ENCODE measurements at regions not wholly inside any gene's neighbourhood (a gene's known extent, or its start where the extent isn't known, plus 50 kb on each side); places are given as distances from the start of the nearest gene placed in this dataset.

- Histone ChIP-seq H3F3A (replicated peaks; ENCODE audit: insufficient read depth) (no peaks in the 10 kb centered on the region), H2AFZ (ENCODE audit: low read depth) (no peak overlapping the region), H3K36me3 (replicated peaks in 1 of 2; ENCODE audit: control insufficient read depth in 1 of 2, insufficient read depth in 2 of 2, low read length in 1 of 2) (no peaks in the 10 kb centered on the region), H3K4me2 (no peak overlapping the region), H3K4me3 (ENCODE audit: low read depth in 2 of 2, low read length in 1 of 2) (no peak overlapping the region), H3K27ac (ENCODE audit: low read depth in 2 of 2, low read length in 1 of 2) (no peak overlapping the region), H3K9ac (no peak overlapping the region), H3K9me2 (no peaks in the 10 kb centered on the region), H3K79me2 (ENCODE audit: insufficient read depth) (no peaks in the 10 kb centered on the region), H3K9me3 (no peaks in the 10 kb centered on the region), H3K4me1 (ENCODE audit: control insufficient read depth in 1 of 2, insufficient read depth in 2 of 2, low read depth in 1 of 2, low read length in 1 of 2) (no peaks in the 10 kb centered on the region), H4K20me1 (ENCODE audit: insufficient read depth) (no peaks in the 10 kb centered on the region), H3K27me3 (ENCODE audit: insufficient read depth) (no peaks in the 10 kb centered on the region)
- ChIA-PET POLR2A (no interaction called here), CTCF (no interaction called here)
- WGBS (ENCODE audit: low lambda C conversion rate): 11% methylated on average over 1 of the region's 1 CpG
- DNase-seq: no peak
- TF ChIP-seq, protein P1, sequence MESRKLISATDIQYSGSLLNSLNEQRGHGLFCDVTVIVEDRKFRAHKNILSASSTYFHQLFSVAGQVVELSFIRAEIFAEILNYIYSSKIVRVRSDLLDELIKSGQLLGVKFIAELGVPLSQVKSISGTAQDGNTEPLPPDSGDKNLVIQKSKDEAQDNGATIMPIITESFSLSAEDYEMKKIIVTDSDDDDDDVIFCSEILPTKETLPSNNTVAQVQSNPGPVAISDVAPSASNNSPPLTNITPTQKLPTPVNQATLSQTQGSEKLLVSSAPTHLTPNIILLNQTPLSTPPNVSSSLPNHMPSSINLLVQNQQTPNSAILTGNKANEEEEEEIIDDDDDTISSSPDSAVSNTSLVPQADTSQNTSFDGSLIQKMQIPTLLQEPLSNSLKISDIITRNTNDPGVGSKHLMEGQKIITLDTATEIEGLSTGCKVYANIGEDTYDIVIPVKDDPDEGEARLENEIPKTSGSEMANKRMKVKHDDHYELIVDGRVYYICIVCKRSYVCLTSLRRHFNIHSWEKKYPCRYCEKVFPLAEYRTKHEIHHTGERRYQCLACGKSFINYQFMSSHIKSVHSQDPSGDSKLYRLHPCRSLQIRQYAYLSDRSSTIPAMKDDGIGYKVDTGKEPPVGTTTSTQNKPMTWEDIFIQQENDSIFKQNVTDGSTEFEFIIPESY (IDR thresholded peaks at IDR 0.05; ENCODE audit: borderline replicate concordance, low read depth): no peak
- no peak for TF ChIP-seq NRF1 (IDR thresholded peaks at IDR 0.05; ENCODE audit: low read depth, low read length)
- TF ChIP-seq, protein P2, sequence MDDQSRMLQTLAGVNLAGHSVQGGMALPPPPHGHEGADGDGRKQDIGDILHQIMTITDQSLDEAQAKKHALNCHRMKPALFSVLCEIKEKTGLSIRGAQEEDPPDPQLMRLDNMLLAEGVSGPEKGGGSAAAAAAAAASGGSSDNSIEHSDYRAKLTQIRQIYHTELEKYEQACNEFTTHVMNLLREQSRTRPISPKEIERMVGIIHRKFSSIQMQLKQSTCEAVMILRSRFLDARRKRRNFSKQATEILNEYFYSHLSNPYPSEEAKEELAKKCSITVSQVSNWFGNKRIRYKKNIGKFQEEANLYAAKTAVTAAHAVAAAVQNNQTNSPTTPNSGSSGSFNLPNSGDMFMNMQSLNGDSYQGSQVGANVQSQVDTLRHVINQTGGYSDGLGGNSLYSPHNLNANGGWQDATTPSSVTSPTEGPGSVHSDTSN (IDR thresholded peaks at IDR 0.05): no peak
- TF ChIP-seq IRF3 (IDR thresholded peaks at IDR 0.05; ENCODE audit: low read depth, low read length): no peak
- TF ChIP-seq POLR2AphosphoS5 (IDR thresholded peaks at IDR 0.05; ENCODE audit: low read depth, low read length): no peak
- TF ChIP-seq RAD21 (IDR thresholded peaks at IDR 0.05; ENCODE audit: low read length): no peak
- TF ChIP-seq NFIC (IDR thresholded peaks at IDR 0.05; ENCODE audit: borderline replicate concordance): no peak
- no peak for TF ChIP-seq EP300 (IDR thresholded peaks at IDR 0.05; ENCODE audit: borderline replicate concordance in 1 of 2, low read depth in 1 of 2, low read length in 1 of 2)
- no peak for TF ChIP-seq FOXM1 (IDR thresholded peaks at IDR 0.05; ENCODE audit: low read depth)
- TF ChIP-seq MXI1 (IDR thresholded peaks at IDR 0.05; ENCODE audit: low read depth, low read length): no peak
- no peak for TF ChIP-seq RCOR1 (IDR thresholded peaks at IDR 0.05; ENCODE audit: low read length)
These were observed 314.8 kb downstream of the PCDH17 start for GRCh38 chr13:57946361-57946760.

DNA sequence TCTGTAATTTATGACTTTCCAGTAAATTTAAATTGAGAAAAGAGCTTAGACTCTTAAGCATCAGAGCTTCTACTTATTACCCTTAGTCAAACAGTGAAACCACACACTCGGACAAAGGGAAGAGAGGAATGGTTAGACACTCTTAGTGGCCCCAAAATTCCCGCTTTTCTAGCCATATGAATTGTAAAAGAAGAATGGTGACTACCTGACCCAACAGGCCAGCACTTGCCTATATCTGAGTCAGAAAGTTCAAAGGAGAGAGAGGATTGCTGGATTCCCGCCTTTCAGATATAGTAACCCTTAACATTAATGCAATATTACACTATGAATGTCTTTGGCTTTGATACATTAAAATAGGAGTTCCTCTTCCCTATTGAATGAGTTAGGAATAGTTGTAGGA is 317.3 kb downstream of the PCDH17 start:
- no peaks in the 10 kb centered on the region for H3K9me3 ChIP-seq
- WGBS (ENCODE audit: low lambda C conversion rate): 28% methylated on average over 3 of the region's 3 CpGs
- H3K27ac ChIP-seq (ENCODE audit: low read depth in 2 of 2, low read length in 1 of 2): no peak overlapping the region
- H3K79me2 ChIP-seq (ENCODE audit: insufficient read depth): no peaks in the 10 kb centered on the region
- no peak overlapping the region for H3K4me3 ChIP-seq (ENCODE audit: low read depth in 2 of 2, low read length in 1 of 2)
- H3K4me1 ChIP-seq (ENCODE audit: control insufficient read depth in 1 of 2, insufficient read depth in 2 of 2, low read depth in 1 of 2, low read length in 1 of 2): no peaks in the 10 kb centered on the region
- no peak overlapping the region for H3K9ac ChIP-seq
- H3K9me2 ChIP-seq: no peaks in the 10 kb centered on the region
- ChIA-PET CTCF (no interaction called here), POLR2A (no interaction called here)
- no peaks in the 10 kb centered on the region for H3K27me3 ChIP-seq (ENCODE audit: insufficient read depth)
- H3F3A ChIP-seq (replicated peaks; ENCODE audit: insufficient read depth): no peaks in the 10 kb centered on the region
- no peak overlapping the region for H3K4me2 ChIP-seq
- H3K36me3 ChIP-seq (replicated peaks in 1 of 2; ENCODE audit: control insufficient read depth in 1 of 2, insufficient read depth in 2 of 2, low read length in 1 of 2): no peaks in the 10 kb centered on the region
- no peak for DNase-seq
- no peaks in the 10 kb centered on the region for H4K20me1 ChIP-seq (ENCODE audit: insufficient read depth)
- H2AFZ ChIP-seq (ENCODE audit: low read depth): no peak overlapping the region
- TF ChIP-seq USF1 (IDR thresholded peaks at IDR 0.05; ENCODE audit: borderline replicate concordance, low read depth): no peak
- TF ChIP-seq TCF12 (IDR thresholded peaks at IDR 0.05): no peak
- no peak for TF ChIP-seq FOXJ3 (CRISPR knock-in tag; IDR thresholded peaks at IDR 0.05)
- TF ChIP-seq, protein P3, sequence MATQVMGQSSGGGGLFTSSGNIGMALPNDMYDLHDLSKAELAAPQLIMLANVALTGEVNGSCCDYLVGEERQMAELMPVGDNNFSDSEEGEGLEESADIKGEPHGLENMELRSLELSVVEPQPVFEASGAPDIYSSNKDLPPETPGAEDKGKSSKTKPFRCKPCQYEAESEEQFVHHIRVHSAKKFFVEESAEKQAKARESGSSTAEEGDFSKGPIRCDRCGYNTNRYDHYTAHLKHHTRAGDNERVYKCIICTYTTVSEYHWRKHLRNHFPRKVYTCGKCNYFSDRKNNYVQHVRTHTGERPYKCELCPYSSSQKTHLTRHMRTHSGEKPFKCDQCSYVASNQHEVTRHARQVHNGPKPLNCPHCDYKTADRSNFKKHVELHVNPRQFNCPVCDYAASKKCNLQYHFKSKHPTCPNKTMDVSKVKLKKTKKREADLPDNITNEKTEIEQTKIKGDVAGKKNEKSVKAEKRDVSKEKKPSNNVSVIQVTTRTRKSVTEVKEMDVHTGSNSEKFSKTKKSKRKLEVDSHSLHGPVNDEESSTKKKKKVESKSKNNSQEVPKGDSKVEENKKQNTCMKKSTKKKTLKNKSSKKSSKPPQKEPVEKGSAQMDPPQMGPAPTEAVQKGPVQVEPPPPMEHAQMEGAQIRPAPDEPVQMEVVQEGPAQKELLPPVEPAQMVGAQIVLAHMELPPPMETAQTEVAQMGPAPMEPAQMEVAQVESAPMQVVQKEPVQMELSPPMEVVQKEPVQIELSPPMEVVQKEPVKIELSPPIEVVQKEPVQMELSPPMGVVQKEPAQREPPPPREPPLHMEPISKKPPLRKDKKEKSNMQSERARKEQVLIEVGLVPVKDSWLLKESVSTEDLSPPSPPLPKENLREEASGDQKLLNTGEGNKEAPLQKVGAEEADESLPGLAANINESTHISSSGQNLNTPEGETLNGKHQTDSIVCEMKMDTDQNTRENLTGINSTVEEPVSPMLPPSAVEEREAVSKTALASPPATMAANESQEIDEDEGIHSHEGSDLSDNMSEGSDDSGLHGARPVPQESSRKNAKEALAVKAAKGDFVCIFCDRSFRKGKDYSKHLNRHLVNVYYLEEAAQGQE (IDR thresholded peaks at IDR 0.05; ENCODE audit: low read depth, low read length): no peak
- no peak for TF ChIP-seq RCOR1 (IDR thresholded peaks at IDR 0.05; ENCODE audit: low read length)
- TF ChIP-seq YY1 (IDR thresholded peaks at IDR 0.05; ENCODE audit: low read depth): no peak
- no peak for TF ChIP-seq RAD21 (IDR thresholded peaks at IDR 0.05; ENCODE audit: low read length)
- TF ChIP-seq NFIC (IDR thresholded peaks at IDR 0.05; ENCODE audit: borderline replicate concordance): no peak
- no peak for TF ChIP-seq RFX5 (IDR thresholded peaks at IDR 0.05; ENCODE audit: low read length)
- no peak for TF ChIP-seq TEAD4 (IDR thresholded peaks at IDR 0.05; ENCODE audit: borderline replicate concordance, insufficient read depth)
- no peak for TF ChIP-seq ELF1 (IDR thresholded peaks at IDR 0.05)
- no peak for TF ChIP-seq SIN3A (IDR thresholded peaks at IDR 0.05; ENCODE audit: borderline replicate concordance, low read depth, low read length)
- no peak for TF ChIP-seq JUND (IDR thresholded peaks at IDR 0.05)
- TF ChIP-seq GATA2 (CRISPR knock-in tag; IDR thresholded peaks at IDR 0.05): no peak
- TF ChIP-seq MXI1 (IDR thresholded peaks at IDR 0.05; ENCODE audit: low read depth, low read length): no peak
- TF ChIP-seq POLR2AphosphoS5 (IDR thresholded peaks at IDR 0.05; ENCODE audit: low read depth, low read length): no peak
